ENCODE measurements at regions not wholly inside any gene's neighbourhood (a gene's known extent, or its start where the extent isn't known, plus 50 kb on each side); places are given as distances from the start of the nearest gene placed in this dataset.

DNA sequence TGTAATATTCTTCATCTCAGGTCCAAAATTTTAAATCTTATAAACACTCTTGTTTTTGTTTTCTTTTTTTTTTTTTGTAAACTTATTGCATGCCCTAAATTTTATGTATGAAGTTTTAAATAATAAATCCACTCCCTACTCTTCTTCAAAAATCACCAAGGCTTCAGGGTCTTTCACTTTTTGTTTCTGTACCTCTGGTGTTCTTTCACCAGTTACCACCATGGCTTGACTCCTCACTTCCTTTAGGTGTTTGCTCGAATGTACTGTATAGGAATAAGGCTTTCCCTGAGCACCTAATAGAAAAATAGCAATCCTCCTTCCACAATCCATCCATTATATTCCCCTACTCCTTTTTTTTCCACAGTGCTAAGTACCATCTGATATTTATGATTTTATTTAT is 962.8 kb upstream of the POT1 start:
- no peak for TF ChIP-seq CTCF (IDR thresholded peaks at IDR 0.05)
- no peak for TF ChIP-seq POLR2A (IDR thresholded peaks at IDR 0.05)
